Astrocyte of the cerebellum (primary cell): ENCODE measurements at regions not wholly inside any gene's neighbourhood (a gene's known extent, or its start where the extent isn't known, plus 50 kb on each side); places are given as distances from the start of the nearest gene placed in this dataset.

Experiments
- DNase-seq: peaks from one replicate; pipeline ENCODE4 v3.0.0-alpha.2; 2011; ENCODE audit warnings: low read depth
- H3K4me3 ChIP-seq: 2 replicates; pipeline ENCODE4 v1.5.1; 2011; ENCODE audit warnings: mild to moderate bottlenecking, low read depth, low read length, moderate library complexity
- CTCF ChIP-seq: IDR thresholded peaks from 2 replicates; pipeline ENCODE4 v1.5.1; 2012; ENCODE audit warnings: low read length, low read depth, moderate library complexity, mild to moderate bottlenecking; ENCODE audit errors: missing control alignments
- in situ Hi-C: cut with HindIII; loops from 2 replicates; pipeline ENCODE4 v1.10.0; 2017; ENCODE audit warnings: low sequenced_read_pairs

- in situ Hi-C loops: no loop called here
- no peak overlapping the region for H3K4me3 ChIP-seq
- TF ChIP-seq CTCF: no peak
- DNase-seq: no peak
Observed at GRCh38 chr6:17182961-17183360, 81.1 kb downstream of the STMND1 start.

- no peak for TF ChIP-seq CTCF
- no peak for DNase-seq
- H3K4me3 ChIP-seq: no peak overlapping the region
- in situ Hi-C loops: no loop called here
Observed at GRCh38 chr6:17186925-17187324, 85.1 kb downstream of the STMND1 start.

GRCh38 chr6:17193106-17193775, 87.9 kb upstream of the RBM24 start:
- H3K4me3 ChIP-seq: no peak overlapping the region
- no peak for TF ChIP-seq CTCF
- in situ Hi-C loops: no loop called here
- DNase-seq: no peak

GRCh38 chr6:17197607-17198006, 83.6 kb upstream of the RBM24 start:
- TF ChIP-seq CTCF: no peak
- H3K4me3 ChIP-seq: no peak overlapping the region
- in situ Hi-C loops: no loop called here
- no peak for DNase-seq

GRCh38 chr6:17200395-17200794, 80.8 kb upstream of the RBM24 start:
- in situ Hi-C loops: no loop called here
- no peak overlapping the region for H3K4me3 ChIP-seq
- no peak for TF ChIP-seq CTCF
- no peak for DNase-seq

- TF ChIP-seq CTCF: no peak
- no peak overlapping the region for H3K4me3 ChIP-seq
- in situ Hi-C loops: no loop called here
- no peak for DNase-seq
Observed at GRCh38 chr6:17202526-17202925, 78.6 kb upstream of the RBM24 start.
